ENCODE measurements at regions not wholly inside any gene's neighbourhood (a gene's known extent, or its start where the extent isn't known, plus 50 kb on each side); places are given as distances from the start of the nearest gene placed in this dataset.

DNA sequence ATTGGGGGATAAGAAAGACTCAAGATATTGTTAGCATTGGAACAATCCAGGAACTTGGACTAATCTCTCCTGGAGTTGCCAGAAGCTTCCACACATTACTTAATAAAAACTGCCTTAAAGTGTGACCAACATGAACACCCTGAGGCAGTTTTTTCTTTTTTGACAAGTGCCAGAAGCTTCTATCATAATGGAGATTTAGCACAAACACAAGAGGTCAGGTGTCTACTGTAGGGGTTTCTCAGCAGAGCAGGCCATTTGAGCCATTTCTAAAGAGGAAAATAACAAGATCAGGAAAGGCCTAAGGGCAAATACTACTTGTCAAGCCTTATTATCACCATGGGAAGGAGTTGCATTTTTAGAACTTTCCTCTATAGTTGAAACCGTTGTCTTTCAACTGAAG lies 361.5 kb downstream of the EPM2A start:
- DNase-seq (ENCODE audit: low spot score): no peak

DNA sequence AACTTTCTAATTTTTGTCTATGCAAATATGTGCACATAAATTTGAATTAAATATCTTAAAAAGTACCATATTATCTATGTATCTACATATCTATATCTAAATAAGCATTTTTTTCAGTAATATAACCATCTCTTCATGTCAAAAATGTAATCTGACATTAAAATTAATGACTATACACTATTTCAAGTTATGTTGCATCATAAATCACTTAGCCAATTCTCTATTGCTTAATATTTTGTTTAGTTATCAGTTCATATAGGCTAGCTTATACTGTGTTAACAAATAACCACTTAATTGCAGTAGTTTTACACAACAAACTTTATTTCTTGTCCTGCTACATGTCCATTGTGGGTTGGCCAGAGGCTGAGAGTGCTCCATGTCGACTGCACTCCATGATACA lies 360.8 kb downstream of the EPM2A start:
- DNase-seq (ENCODE audit: low spot score): no peak

DNA sequence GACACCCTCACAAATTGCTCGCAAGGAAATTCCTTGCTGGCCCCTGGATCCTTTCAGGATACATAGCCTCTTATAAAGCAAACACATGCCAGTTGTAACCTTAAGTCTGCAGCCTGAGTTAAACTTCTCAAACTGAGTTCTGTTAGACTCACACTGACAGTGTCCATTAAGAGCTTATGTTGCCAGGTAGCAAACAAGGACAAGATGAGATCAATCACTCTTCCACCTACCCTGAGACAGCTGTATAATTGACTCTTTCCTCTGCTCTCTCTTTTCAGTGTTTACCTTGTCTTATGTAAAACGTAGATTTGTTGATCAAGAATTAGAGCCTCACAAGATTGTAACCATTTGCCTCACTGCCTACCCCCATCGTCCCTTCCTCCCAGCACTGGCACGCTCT lies 359.8 kb downstream of the EPM2A start:
- DNase-seq (ENCODE audit: low spot score): no peak

DNA sequence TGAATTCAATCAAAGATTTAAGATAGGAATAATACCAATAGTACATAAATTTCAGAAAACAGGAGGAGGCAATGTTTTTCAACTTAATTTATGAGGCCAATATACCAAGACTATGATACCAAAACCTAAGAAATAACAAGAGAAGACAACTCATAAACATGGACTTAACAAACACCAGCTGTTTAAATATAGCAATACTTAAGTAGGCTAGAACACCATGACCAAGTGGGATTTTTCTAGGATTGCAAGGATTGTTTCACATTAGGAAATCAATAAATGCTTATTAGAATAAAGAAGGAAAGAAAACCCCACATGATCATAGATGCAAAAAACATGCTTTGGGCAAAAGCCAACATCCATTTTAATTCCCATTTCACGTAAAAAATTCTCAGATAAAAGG lies 355.1 kb downstream of the EPM2A start:
- no peak for DNase-seq (ENCODE audit: low spot score)

DNA sequence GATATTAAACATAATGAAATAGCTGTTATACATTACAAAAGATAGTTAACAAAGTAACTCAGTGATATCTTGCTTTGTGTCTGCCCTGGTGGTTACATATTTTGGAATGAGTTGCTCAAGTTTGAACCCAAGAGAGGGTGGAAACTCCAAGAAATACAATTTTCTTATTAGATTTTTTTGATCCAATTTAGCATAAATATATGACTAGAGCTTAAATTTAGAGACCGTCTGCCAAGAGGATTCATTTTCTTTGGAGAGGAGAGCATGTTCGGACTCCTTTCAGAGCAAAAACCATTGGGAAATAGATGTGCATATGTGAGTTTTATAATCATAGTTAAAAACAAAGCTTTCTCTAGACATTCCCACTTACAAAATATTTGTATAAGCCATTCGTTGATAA lies 353.4 kb downstream of the EPM2A start:
- DNase-seq (ENCODE audit: low spot score): no peak

DNA sequence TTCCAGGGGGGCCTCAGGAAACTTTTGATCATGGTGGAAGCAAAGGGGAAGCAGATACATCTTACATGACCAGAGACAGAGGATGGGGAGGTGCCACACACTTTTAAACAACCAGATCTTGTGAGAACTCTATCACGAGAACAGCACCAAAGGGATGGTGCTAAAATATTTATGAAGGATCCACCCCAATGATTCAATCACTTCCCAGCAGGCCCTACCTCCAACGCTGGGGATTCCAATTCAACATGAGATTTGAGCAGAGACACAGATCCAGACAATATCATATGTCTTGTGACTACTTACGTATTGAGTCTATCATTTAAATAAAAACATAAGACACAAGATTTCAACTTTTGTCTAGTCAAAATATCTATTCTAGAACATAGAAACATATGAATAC lies 351.9 kb downstream of the EPM2A start:
- DNase-seq (ENCODE audit: low spot score): no peak

DNA sequence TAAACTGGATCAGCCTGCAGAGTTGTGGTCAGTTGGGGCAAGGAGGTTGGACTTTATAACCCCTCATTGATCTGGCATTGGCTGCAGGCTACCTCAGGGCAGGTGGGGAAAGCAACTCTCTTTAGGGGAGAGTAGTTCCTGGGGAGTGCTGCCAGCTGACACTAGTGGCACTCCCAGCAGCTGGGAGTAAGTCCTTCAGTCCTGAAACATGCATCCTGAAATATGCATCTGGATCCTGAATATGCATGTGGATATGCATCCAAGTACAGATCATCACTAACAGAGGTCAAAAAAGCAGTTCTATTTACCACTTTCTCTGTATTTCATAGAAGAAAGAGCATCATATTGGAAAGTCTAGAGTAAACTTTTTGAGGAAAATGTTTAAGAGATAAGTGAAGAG lies 350.8 kb downstream of the EPM2A start:
- DNase-seq (ENCODE audit: low spot score): no peak

DNA sequence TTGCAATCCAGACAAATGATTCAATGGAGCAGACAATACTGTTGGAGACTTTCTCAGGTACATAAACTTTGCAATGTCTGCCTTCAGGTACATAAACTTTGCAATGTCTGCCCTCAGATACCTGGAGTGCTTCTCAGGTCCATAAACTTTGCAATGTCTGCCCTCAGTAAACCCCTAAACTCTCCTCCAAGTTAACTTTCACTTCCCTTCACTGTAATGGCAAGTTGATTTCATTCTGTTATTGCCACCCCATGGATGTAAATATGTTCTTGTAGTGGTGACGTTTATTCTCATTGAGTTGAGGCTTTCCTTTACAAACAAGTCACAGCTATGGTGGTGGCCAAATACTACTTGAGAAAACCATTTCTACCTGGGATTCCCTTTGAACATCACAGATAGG lies 338.8 kb downstream of the EPM2A start:
- no peak for DNase-seq (ENCODE audit: low spot score)

DNA sequence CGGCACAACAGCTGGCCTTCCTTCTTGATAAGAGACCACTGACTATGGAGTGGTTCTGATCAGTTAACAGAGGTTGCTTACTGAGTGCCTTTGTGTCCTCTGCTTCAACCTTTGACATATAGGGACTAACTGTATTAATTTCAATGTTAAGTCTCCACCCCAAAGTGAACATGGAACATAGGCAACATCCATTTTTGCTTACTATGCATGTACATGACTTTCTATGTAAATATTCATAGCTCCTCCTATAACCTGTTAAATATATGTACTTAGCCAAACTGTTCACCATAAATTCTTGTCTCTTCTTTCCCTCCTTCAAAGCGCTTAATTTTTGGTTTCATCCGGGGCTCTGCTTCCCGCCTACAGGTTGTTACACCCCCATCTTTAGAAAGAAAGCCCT lies 334.8 kb downstream of the EPM2A start:
- DNase-seq (ENCODE audit: low spot score): no peak

DNA sequence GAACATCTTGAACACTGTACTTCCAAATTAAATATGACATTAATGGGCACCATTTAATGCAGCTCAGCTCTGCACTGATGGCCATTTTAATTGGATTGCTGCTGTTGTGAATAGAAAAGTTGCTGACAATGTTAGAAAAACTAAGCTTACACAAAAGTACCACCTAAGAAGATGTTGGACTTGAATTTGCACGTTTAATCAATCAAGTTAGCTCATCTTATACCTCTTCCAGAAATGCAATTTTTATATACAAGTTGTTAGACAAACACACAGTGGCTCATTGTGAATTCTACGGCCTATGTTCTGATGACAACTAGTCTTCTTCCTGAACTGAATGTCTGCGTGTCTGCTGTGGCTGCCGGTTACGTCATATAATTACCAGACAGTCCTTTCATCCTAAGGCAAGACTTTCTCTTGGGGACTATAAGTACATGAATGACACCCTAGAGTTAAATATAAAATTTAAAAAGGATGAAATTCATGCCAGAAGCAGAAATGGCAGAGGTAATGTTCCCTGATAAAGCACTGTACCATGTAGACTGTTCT lies 330.2 kb downstream of the EPM2A start:
- no peak for DNase-seq (ENCODE audit: low spot score)

DNA sequence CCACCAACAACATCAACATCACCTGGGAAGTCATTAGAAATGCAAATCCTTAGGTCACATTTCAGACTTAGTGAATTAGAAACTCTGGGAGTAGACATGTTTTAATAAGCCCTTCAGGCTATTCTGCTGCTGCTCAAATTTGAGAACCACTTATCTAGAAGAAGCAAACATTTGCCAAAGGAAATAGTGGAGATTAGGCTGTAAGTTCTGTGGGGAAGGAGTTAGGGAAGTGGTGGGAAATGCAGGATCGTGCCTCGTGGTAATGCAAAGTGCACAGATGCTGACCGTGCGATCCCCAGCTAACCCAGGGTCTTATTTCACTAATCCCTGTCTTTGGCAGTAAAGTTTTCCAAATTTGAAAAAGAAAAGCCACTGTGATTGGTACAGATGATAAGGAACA lies 328.5 kb downstream of the EPM2A start:
- no peak for DNase-seq (ENCODE audit: low spot score)

DNA sequence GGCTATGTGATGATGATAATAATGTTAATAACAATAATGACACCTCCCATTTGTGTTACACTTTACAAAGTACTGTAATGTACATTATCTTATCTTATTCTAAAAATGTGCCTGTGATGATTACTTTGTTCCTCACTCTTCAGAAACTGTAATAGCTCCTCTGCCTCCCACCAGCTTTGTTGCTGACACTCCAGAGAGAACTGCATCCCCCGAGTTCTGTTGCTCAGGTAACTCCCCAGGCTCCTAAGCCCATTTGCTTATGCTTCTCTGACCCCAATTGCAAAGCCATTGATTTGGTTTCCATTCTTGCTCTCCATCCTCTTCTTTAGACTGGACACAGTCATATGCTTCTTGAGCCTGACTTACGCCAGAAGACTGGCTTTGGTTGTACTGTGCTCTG lies 319.7 kb downstream of the EPM2A start:
- DNase-seq (ENCODE audit: low spot score): no peak

DNA sequence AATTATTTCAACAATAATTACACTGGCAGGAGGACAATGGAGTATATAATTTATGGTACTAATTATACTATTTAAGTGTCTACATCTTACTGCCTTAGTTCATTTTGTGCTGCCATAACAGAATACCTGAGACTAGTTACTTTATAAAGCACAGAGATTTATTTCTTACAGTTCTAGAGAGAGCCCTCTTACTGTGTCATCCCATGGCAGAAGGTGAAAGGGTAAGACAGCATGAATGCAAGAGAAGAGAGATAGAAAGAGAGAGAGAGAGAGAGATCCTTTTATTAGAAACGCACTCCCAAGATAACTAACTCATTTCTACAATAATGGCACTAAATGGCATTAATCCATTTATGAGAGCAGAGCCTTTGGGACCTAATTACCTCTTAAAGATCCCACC lies 314.7 kb downstream of the EPM2A start:
- no peak for DNase-seq (ENCODE audit: low spot score)

DNA sequence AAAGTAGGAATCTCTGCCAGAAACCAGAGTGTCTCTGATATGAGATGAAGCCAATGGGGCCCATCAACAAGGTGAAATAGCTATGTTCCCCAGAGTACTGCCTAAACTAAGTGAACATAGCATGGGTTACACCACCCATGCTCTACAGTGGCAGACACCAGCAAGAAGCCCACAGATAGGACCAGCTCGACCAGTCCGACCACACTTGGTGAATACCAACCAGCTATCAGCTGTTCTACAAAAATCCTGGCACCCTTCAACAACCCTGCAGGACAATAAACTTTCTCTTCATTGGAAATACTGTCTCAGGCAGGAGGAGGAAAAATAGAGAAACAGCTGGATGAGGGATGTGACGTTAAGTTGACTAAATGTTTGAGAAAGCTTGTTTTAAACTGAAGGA lies 311.4 kb downstream of the EPM2A start:
- DNase-seq (ENCODE audit: low spot score): no peak

DNA sequence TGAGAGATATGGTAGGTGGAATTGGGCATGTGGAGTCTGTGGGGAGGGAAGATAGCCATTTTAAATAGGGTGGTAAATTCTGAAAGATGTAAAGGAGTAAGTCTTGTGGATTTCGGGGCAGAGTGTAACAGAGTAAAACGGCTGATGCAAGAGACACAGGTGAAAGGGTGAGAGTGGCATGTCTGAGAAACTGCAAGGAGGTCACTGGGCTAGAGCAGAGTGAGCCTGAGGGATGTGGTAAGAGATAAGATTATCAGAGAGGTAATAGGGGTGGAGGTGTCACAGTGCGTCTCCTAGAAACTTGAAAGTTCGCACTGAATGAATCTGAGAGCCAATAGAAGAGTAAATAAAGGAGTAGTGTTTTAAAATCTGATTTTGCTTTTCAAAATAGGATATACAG lies 308.1 kb downstream of the EPM2A start:
- no peak for DNase-seq (ENCODE audit: low spot score)

DNA sequence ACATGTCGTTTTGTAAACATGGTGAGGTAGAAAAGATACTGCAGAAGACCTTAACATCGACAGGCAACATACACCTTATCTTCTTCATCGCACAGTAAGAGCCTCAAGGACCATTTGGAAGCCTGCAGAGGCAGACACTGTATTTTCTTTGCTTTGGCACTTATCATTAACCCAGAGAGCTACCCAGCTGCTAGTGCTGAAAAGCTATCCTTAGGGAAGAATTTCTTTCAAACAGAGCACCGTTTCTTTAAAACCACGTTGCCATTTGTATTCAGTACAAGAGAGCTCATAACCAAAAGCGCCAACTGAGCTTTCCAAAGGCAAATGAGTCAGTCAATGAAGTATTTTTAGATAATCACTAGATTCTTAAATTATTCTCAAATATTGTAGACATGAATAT lies 306.6 kb downstream of the EPM2A start:
- no peak for DNase-seq (ENCODE audit: low spot score)

DNA sequence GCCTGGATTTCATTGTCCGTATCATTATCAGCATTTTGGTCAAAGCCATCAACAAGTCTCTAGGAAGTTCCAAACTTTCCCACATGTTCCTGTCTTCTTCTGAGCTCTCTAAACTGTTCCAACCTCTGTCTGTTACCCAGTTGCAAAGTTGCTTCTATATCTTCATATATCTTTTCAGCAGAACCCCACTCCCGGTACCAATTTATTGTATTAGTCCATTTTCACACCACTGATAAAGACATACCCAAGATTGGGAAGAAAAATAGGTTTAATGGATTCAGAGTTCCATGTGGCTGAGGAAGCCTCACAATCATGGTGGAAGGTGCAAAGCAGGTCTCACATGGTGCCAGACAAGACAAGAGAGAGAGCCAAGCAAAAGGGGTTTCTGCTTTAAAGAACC lies 293.2 kb downstream of the EPM2A start:
- DNase-seq (ENCODE audit: low spot score): no peak

DNA sequence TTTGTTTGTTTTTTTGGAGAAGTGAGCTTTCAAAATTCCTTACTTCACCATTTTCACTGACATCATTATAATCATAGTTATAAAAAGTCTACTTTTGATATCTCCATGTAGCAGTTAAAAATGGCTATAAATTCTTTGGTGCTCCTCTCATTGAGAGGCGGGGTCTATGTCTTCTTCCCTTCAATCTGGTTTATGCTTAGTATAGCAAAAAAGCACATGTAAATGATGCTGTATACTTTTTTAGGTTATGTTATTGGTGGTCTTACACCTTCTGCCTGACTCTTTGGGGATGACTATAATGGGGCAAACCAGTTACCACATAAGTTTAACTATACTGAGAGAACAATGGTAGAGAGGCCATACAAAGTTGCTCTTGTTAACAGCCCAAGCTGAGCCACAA lies 289.6 kb downstream of the EPM2A start:
- no peak for DNase-seq (ENCODE audit: low spot score)

DNA sequence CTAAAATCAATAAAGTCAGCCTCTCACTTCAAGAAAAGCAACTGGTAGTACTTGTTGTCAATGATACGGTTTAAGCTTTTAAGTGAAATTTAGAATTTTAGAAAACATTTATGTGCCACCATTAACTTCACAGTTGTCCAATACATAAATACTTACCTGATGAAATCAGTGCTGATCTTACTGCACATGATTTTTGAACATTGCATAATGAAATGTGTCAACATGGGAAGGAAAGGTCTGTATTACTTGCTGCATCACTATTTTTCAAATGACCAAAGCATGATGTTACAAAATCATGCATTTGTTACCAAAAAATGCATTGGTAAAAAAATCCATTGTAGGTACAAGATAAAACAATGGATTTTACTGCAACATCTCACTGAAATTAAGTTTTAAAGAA lies 284.3 kb downstream of the EPM2A start:
- DNase-seq (ENCODE audit: low spot score): no peak

DNA sequence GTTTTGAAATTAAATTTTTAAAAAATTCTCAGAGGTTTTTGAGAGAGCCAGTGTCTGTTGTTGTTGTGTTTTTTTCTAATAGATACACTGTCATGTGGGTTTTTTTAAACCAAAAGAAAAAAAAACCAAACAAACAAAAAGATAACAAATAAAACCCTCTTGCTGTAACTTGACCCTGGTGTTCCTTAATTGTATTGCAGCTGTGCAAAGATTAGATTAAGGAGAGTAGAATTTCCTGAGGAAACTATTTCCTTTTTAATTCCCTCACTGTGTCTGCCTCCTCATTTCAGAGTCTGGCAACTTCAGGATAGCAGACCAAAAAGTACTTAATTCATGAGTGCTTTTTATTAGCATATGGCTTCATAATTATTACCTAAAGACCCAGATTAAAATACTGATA lies 281.9 kb downstream of the EPM2A start:
- no peak for DNase-seq (ENCODE audit: low spot score)

DNA sequence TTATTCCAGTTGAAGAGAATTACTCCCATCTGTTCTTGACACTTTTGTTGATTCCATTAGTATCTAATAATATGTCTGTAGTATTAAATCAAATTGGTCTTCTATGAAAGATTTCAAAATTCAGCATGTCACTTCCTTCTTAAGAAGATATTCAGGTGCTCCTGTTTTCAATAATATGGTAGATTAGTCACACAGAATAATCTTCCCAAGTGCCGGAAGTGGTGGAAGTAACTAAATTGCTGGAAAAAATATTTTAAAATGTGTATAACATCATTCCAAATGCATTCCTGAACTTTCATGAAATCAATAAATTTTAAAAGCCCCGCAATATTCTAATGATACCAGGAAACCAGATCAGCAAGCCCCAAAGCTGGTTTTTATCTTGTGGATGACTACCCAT lies 281.3 kb downstream of the EPM2A start:
- DNase-seq (ENCODE audit: low spot score): no peak

DNA sequence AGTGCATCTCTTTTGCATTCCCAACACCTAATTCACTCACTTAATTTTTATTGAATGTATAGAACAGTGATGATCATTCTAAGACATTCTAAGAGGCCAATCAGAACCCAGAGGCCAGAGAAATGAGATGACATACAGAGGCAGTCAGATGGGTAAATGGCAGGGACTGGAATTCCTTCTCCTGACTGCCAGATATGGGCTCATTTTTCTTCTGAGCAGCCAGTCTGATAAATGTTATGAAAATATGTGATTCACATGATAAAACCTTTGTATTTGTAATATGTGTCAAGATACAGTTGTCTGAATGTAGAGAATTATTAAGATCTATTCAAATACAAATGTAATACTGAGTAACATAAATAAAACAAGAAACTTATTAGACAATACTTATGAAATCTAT lies 277.8 kb downstream of the EPM2A start:
- DNase-seq (ENCODE audit: low spot score): no peak

DNA sequence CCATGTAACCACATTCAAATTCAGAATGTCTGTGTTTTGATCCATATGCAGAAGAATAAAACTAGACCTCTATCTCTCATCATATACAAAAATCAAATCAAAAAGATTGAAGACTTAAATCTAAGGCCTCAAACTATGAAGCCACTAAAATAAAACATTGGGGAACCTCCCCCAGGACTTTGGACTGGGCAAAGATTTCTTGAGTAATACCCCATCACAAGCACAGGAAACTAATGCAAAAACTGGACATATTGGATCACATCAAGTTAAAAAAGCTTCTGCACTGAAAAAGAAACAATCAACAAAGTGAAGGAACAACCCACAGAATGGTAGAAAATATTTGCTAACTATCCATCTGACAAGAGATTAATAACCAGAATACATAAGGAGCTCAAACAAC lies 266.8 kb downstream of the EPM2A start:
- DNase-seq (ENCODE audit: low spot score): no peak

DNA sequence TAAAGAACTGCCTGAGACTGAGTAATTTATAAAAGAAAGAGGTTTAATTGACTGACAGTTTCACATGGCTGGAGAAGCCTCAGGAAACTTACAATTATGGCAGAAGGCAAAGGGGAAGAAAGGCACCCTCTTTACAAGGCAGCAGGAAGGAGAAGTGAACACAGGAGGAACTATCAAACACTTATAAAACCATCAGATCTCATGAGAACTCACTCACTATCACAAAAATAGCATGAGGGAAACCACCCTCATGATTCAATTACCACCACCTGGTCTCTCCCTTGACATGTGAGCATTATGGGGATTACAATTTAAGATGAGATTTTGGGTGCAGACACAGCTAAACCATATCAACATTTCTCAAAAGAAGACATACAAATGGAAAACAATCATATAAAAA lies 266.3 kb downstream of the EPM2A start:
- no peak for DNase-seq (ENCODE audit: low spot score)

DNA sequence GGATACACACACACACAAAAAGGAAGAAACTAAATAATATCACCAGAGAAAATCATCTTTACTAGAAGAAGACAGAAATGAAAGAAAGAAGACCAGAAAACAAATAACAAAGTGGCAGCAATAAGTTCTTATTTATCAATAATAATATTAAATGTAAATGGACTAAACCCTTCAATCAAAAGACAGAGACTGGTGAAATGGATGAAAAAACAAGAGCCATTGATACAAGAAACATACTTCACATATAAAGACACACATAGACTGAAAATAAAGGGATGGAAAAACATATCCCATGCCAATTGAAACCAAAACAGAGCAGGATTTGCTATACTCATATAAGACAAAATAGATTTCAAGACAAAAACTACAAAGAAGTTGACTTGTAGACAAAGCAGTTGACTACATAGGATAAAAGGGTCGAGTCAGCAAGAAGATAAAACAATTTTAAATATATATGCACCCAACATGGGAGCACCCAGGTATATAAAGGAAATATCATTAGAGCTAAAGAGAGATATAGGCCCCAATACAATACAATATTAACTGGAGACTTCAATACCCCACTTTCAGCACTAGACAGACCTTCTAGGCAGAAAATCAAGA lies 259.4 kb downstream of the EPM2A start:
- DNase-seq (ENCODE audit: low spot score): no peak
